ENCODE measurements at regions not wholly inside any gene's neighbourhood (a gene's known extent, or its start where the extent isn't known, plus 50 kb on each side); places are given as distances from the start of the nearest gene placed in this dataset.

- no peak for TF ChIP-seq CTCF (IDR thresholded peaks at IDR 0.05)
- TF ChIP-seq POLR2AphosphoS5 (IDR thresholded peaks at IDR 0.05): no peak
Observed at GRCh38 chr10:78995987-78996791, 72.6 kb upstream of the ZMIZ1 start.
